HEK293 (cell line): ENCODE measurements at regions not wholly inside any gene's neighbourhood (a gene's known extent, or its start where the extent isn't known, plus 50 kb on each side); places are given as distances from the start of the nearest gene placed in this dataset.

Experiments used
- CTCF ChIA-PET: fragments of 350-600 bp; formaldehyde crosslinking; extraction: SDS; loops from one replicate; lab custom pipeline; 2021; ENCODE audit warnings: antibody characterized with exemption; lab: Yijun Ruan, JAX
- POLR2A ChIA-PET: fragments of 300-600 bp; formaldehyde crosslinking; extraction: SDS; loops from one replicate; lab custom pipeline; 2020; ENCODE audit warnings: antibody characterized with exemption, inconsistent platforms; lab: Yijun Ruan, JAX
- H3K27ac ChIP-seq: fragments of 200-500 bp; sonication (Bioruptor generic); 2 replicates; pipeline ENCODE4 v1.5.1; 2014; ENCODE audit warnings: low read depth, low read length, control low read depth, inconsistent platforms; ENCODE audit errors: extremely low read depth
- H3K36me3 ChIP-seq, 2 experiments: fragments of 200-500 bp in 1 of 2; sonication (Bioruptor generic) in 1 of 2; 1 replicate in 1 of 2; 2 replicates in 1 of 2; pipeline ENCODE4 v1.5.1; 2014 to 2017; ENCODE audit warnings: inconsistent platforms in 2 of 2, low read length in 2 of 2; ENCODE audit not compliant: control insufficient read depth in 2 of 2, insufficient read depth in 1 of 2
- H3K4me1 ChIP-seq: fragments of 200-500 bp; sonication (Bioruptor generic); 2 replicates; pipeline ENCODE4 v1.5.1; 2014; ENCODE audit warnings: mild to moderate bottlenecking, low read length, inconsistent platforms; ENCODE audit not compliant: control insufficient read depth, insufficient read depth
- H3K4me3 ChIP-seq: 2 replicates; pipeline ENCODE4 v1.5.1; 2011; ENCODE audit warnings: low read depth, mild to moderate bottlenecking, control low read depth, low read length, moderate library complexity
- H3K9me3 ChIP-seq: fragments of 200-500 bp; sonication (Bioruptor generic); 2 replicates; pipeline ENCODE4 v1.5.1; 2014; ENCODE audit warnings: low read depth, low read length, inconsistent platforms; ENCODE audit not compliant: control insufficient read depth, insufficient read depth
- ATF2 ChIP-seq: fragments of 450-650 bp; formaldehyde crosslinking; IDR thresholded peaks from 2 replicates; pipeline ENCODE4 v1.5.1; 2016; ENCODE audit warnings: missing biosample characterization, missing genetic modification characterization, low read depth
- OVOL3 ChIP-seq: fragments of 450-650 bp; formaldehyde crosslinking; IDR thresholded peaks from 2 replicates; pipeline ENCODE4 v1.5.1; 2016; ENCODE audit warnings: missing biosample characterization, missing genetic modification characterization
- PRDM1 ChIP-seq: fragments of 450-650 bp; formaldehyde crosslinking; IDR thresholded peaks from 2 replicates; pipeline ENCODE4; 2016; ENCODE audit warnings: missing biosample characterization, missing genetic modification characterization
- PRDM2 ChIP-seq: fragments of 450-650 bp; formaldehyde crosslinking; IDR thresholded peaks from 2 replicates; pipeline ENCODE4 v1.5.1; 2016; ENCODE audit warnings: missing biosample characterization, missing genetic modification characterization, borderline replicate concordance
- SALL2 ChIP-seq: fragments of 450-650 bp; formaldehyde crosslinking; IDR thresholded peaks from 2 replicates; pipeline ENCODE4 v1.5.0; 2017; ENCODE audit warnings: missing biosample characterization, mild to moderate bottlenecking, missing genetic modification characterization, borderline replicate concordance
- ZFP37 ChIP-seq: fragments of 450-650 bp; formaldehyde crosslinking; IDR thresholded peaks from 2 replicates; pipeline ENCODE4 v1.5.1; 2016; ENCODE audit warnings: missing biosample characterization, missing genetic modification characterization
- ZNF423 ChIP-seq: fragments of 450-650 bp; formaldehyde crosslinking; IDR thresholded peaks from 2 replicates; pipeline ENCODE4 v1.5.1; 2016; ENCODE audit warnings: missing biosample characterization, missing genetic modification characterization
- ZNF513 ChIP-seq: fragments of 450-650 bp; IDR thresholded peaks from 2 replicates; pipeline ENCODE4 v1.5.1; 2018; ENCODE audit warnings: missing biosample characterization, missing genetic modification characterization
- ZNF596 ChIP-seq: fragments of 450-650 bp; IDR thresholded peaks from 2 replicates; pipeline ENCODE4 v1.5.0; 2018; ENCODE audit warnings: missing biosample characterization, mild to moderate bottlenecking, missing genetic modification characterization, moderate library complexity
- ZNF707 ChIP-seq: fragments of 450-650 bp; formaldehyde crosslinking; IDR thresholded peaks from 2 replicates; pipeline ENCODE4 v1.5.1; 2016; ENCODE audit warnings: missing biosample characterization, missing genetic modification characterization
- ZNF792 ChIP-seq: fragments of 450-650 bp; formaldehyde crosslinking; IDR thresholded peaks from 2 replicates; pipeline ENCODE4 v1.5.1; 2016; ENCODE audit warnings: missing biosample characterization, missing genetic modification characterization
- ZSCAN16 ChIP-seq: fragments of 450-650 bp; formaldehyde crosslinking; IDR thresholded peaks from 2 replicates; pipeline ENCODE4 v1.5.1; 2016; ENCODE audit warnings: missing biosample characterization, missing genetic modification characterization
- TF ChIP-seq, protein P1 (sequence below): fragments of 450-650 bp; formaldehyde crosslinking; IDR thresholded peaks from 2 replicates; pipeline ENCODE4 v1.5.1; 2016; ENCODE audit warnings: missing biosample characterization, missing genetic modification characterization
- TF ChIP-seq, protein P2 (sequence below): fragments of 450-650 bp; formaldehyde crosslinking; IDR thresholded peaks from 2 replicates; pipeline ENCODE4 v1.5.1; 2016; ENCODE audit warnings: missing biosample characterization, missing genetic modification characterization
- TF ChIP-seq, protein P3 (sequence below): fragments of 450-650 bp; formaldehyde crosslinking; IDR thresholded peaks from 2 replicates; pipeline ENCODE4 v1.5.1; 2016; ENCODE audit warnings: missing biosample characterization, missing genetic modification characterization

- TF ChIP-seq, protein P1, sequence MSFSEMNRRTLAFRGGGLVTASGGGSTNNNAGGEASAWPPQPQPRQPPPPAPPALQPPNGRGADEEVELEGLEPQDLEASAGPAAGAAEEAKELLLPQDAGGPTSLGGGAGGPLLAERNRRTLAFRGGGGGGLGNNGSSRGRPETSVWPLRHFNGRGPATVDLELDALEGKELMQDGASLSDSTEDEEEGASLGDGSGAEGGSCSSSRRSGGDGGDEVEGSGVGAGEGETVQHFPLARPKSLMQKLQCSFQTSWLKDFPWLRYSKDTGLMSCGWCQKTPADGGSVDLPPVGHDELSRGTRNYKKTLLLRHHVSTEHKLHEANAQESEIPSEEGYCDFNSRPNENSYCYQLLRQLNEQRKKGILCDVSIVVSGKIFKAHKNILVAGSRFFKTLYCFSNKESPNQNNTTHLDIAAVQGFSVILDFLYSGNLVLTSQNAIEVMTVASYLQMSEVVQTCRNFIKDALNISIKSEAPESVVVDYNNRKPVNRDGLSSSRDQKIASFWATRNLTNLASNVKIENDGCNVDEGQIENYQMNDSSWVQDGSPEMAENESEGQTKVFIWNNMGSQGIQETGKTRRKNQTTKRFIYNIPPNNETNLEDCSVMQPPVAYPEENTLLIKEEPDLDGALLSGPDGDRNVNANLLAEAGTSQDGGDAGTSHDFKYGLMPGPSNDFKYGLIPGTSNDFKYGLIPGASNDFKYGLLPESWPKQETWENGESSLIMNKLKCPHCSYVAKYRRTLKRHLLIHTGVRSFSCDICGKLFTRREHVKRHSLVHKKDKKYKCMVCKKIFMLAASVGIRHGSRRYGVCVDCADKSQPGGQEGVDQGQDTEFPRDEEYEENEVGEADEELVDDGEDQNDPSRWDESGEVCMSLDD (tag by site-specific recombination) = no peak
- TF ChIP-seq ZSCAN16 (tag by site-specific recombination) (no peak), ZNF792 (tag by site-specific recombination) (no peak)
Measured at GRCh38 chr13:97574926-97575325, 141.0 kb downstream of the RAP2A start (continued).

DNA sequence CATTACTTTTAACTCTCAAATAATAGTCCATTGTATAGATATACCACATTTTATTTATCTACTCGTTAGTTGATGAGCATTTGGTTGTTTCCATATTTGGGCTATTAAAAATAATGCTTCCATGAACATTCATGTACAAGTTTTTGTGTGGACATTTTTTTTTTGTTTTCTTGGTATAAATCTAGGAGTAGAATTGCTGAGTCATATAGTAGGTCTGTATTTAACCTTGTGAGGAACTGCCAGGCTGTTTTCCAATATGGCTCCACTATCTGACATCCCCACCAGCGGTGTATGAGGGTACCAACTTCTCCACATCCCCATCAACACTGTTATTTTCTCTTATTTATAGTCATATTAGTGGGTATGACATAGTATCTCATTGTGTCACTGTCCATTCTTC is 143.1 kb downstream of the RAP2A start:
- Histone ChIP-seq H3K4me3 (no peak overlapping the region), H3K36me3 (no peaks in the 10 kb centered on the region), H3K4me1 (no peaks in the 10 kb centered on the region), H3K27ac (no peak overlapping the region), H3K9me3 (no peaks in the 10 kb centered on the region)
- CTCF ChIA-PET = no interaction called here
- POLR2A ChIA-PET = no interaction called here
- no peak for TF ChIP-seq OVOL3
- no peak for TF ChIP-seq PRDM2
- TF ChIP-seq SALL2 (tag by site-specific recombination) = no peak
- TF ChIP-seq, protein P2, sequence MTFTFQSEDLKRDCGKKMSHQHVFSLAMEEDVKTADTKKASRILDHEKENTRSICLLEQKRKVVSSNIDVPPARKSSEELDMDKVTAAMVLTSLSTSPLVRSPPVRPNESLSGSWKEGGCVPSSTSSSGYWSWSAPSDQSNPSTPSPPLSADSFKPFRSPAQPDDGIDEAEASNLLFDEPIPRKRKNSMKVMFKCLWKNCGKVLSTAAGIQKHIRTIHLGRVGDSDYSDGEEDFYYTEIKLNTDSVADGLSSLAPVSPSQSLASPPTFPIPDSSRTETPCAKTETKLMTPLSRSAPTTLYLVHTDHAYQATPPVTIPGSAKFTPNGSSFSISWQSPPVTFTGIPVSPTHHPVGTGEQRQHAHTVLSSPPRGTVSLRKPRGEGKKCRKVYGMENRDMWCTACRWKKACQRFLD = no peak
- TF ChIP-seq ZNF707 (tag by site-specific recombination) = no peak
- no peak for TF ChIP-seq ZFP37 (tag by site-specific recombination)
- TF ChIP-seq ZNF596 (tag by site-specific recombination) = no peak
- TF ChIP-seq, protein P3, sequence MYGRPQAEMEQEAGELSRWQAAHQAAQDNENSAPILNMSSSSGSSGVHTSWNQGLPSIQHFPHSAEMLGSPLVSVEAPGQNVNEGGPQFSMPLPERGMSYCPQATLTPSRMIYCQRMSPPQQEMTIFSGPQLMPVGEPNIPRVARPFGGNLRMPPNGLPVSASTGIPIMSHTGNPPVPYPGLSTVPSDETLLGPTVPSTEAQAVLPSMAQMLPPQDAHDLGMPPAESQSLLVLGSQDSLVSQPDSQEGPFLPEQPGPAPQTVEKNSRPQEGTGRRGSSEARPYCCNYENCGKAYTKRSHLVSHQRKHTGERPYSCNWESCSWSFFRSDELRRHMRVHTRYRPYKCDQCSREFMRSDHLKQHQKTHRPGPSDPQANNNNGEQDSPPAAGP = no peak
- TF ChIP-seq ZNF423 = no peak
- no peak for TF ChIP-seq PRDM1
- no peak for TF ChIP-seq ATF2 (tag by site-specific recombination)
- TF ChIP-seq ZNF513 = no peak
